Progenitor cell of endocrine pancreas (in vitro differentiated cells): ENCODE measurements at regions not wholly inside any gene's neighbourhood (a gene's known extent, or its start where the extent isn't known, plus 50 kb on each side); places are given as distances from the start of the nearest gene placed in this dataset.
A peak's percentile ranks its signal among the peaks of the same experiment; 100 is the strongest.

Source experiments
- DNase-seq: peaks from one replicate; pipeline ENCODE4 v3.0.0; 2021; ENCODE audit warnings: low spot score; ENCODE audit not compliant: unreplicated experiment
- H3K27ac Mint-ChIP-seq: 2 replicates; pipeline ENCODE4 v1.8.0; 2021; ENCODE audit warnings: mild to moderate bottlenecking, moderate library complexity, mixed read lengths
- H3K27me3 Mint-ChIP-seq: 2 replicates; pipeline ENCODE4 v1.8.0; 2021; ENCODE audit warnings: mixed read lengths
- H3K36me3 Mint-ChIP-seq: 2 replicates; pipeline ENCODE4 v1.8.0; 2022; ENCODE audit warnings: mixed read lengths; ENCODE audit not compliant: insufficient read depth
- H3K4me1 Mint-ChIP-seq: 2 replicates; pipeline ENCODE4 v1.8.0; 2021; ENCODE audit warnings: low read depth, mixed read lengths
- H3K4me3 Mint-ChIP-seq: 2 replicates; pipeline ENCODE4 v1.8.0; 2021; ENCODE audit warnings: low read depth, mild to moderate bottlenecking, moderate library complexity, mixed read lengths
- H3K9me3 Mint-ChIP-seq: 2 replicates; pipeline ENCODE4 v1.8.0; 2021; ENCODE audit warnings: low read depth, mixed read lengths
- TF ChIP-seq, protein P1 (sequence below): fragments of 200-600 bp; sonication (generic); IDR thresholded peaks from one replicate; pipeline ENCODE4 v1.5.0; 2021; ENCODE audit warnings: antibody characterized with exemption, mild to moderate bottlenecking; ENCODE audit not compliant: unreplicated experiment

DNA sequence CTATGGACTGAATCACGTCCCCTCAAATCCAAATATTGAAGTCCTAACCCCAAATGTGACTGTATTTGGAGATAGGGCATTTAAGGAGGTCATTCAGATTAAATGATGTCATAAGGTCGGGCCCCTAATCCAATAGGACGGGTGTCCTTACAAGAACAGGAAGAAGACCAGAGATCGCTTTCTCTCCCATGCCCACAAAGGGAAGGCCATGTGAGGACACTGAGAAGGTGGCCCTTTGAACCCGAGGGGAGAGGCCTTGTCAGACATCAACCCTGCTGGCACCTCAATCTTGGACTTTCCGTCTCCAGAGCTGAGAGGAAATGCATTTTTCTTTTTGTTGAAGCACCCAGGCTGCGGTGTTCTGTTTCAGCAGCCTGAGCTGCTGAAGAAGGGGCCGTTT is 72.3 kb upstream of the KLF6 start:
- H3K9me3 Mint-ChIP-seq = no peaks in the 10 kb centered on the region
- H3K27ac Mint-ChIP-seq = no peak overlapping the region
- no peak for DNase-seq
- H3K4me1 Mint-ChIP-seq = peaks cover 16% of the 10 kb centered on the region
- no peak overlapping the region for H3K4me3 Mint-ChIP-seq
- TF ChIP-seq, protein P1, sequence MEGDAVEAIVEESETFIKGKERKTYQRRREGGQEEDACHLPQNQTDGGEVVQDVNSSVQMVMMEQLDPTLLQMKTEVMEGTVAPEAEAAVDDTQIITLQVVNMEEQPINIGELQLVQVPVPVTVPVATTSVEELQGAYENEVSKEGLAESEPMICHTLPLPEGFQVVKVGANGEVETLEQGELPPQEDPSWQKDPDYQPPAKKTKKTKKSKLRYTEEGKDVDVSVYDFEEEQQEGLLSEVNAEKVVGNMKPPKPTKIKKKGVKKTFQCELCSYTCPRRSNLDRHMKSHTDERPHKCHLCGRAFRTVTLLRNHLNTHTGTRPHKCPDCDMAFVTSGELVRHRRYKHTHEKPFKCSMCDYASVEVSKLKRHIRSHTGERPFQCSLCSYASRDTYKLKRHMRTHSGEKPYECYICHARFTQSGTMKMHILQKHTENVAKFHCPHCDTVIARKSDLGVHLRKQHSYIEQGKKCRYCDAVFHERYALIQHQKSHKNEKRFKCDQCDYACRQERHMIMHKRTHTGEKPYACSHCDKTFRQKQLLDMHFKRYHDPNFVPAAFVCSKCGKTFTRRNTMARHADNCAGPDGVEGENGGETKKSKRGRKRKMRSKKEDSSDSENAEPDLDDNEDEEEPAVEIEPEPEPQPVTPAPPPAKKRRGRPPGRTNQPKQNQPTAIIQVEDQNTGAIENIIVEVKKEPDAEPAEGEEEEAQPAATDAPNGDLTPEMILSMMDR = no peak
- H3K27me3 Mint-ChIP-seq = no peaks in the 10 kb centered on the region
- H3K36me3 Mint-ChIP-seq = no peaks in the 10 kb centered on the region

DNA sequence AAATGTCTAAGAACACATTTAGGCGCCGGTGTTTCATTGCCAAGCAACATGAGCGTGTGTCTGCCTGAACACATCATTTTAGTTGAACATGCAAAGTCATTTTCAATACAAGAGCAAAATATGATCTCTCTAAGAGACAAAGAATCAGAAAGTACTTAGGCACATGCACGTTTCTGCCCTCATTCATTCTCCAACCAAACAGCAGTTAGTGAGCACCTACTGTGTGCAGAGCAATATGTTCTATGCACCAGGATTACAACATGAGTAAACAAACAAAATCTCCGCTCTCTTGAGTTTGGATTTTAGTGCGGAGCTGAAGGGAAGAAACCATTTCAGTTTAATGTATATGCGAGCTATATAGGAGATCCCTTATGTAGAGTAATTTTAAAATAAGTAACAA is 71.6 kb upstream of the KLF6 start:
- Mint-ChIP-seq H3K4me1 (peaks cover 24% of the 10 kb centered on the region), H3K27ac (no peak overlapping the region), H3K4me3 (no peak overlapping the region), H3K9me3 (no peaks in the 10 kb centered on the region), H3K36me3 (no peaks in the 10 kb centered on the region), H3K27me3 (no peaks in the 10 kb centered on the region)
- TF ChIP-seq, protein P1 = no peak
- DNase-seq = no peak

DNA sequence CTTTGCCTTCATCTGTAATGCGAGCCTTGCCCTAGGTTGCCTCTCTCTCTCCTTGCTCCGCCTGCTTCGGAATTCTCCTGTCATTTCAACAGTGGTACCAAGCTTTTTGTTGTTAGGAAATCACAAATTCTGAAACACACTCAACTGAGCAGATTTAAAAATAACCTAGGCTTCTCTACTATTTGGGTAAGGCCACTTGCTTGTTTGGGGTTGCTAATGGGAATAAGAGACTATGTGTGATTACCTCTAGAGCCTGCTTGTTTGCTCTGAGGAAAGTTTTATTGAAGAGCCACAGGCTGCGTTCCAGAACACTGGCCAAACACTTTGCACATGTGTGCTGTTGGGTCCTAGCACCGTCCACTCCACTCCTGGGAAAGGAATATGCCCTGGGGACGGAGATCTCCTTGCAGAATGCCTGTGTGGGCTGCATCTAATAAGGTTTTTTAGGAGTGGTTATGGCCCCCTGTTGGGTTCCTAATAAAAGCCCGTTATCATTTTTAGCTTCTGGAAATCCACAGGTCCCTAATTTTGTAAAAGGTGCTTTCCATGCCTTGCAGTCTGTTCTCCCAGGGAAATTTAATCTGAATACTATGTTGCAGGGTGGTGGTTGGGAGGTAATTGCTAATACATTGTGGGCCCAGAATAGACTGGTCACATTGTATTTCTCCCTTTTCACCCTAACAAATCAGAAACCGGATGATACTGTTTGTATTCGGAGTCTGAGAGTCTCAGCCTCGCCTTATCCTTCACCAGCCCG is 68.7 kb upstream of the KLF6 start:
- Mint-ChIP-seq H3K4me3 (peak overlapping the region; percentile 12), H3K27ac (peak overlapping the region; percentile 91), H3K9me3 (peaks cover 6% of the 10 kb centered on the region), H3K27me3 (no peaks in the 10 kb centered on the region), H3K36me3 (peaks cover 2% of the 10 kb centered on the region), H3K4me1 (peaks cover 40% of the 10 kb centered on the region)
- no peak for DNase-seq
- TF ChIP-seq, protein P1 = no peak

DNA sequence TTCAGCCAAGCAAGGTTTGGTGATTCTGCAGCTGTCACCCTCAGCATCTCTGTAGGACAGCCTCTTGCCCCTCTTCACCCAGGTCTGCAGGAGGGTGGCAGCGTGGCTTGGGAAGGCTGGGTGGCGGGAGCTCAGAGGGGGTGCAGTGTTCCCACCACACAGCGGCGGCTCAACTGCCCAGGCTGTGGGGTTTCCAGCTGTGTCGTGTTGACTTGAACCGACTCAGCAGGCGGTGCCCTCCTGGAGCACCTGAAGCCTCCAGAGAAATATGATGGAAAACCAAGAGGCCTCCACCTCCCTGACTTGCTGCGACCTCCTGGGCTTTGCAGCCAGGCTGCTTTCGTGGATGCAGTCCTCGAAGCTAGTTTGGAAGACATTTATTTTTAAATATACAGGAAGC is 68.0 kb upstream of the KLF6 start:
- Mint-ChIP-seq H3K36me3 (peaks cover 2% of the 10 kb centered on the region), H3K4me3 (no peak overlapping the region), H3K27ac (peak overlapping the region; percentile 91), H3K27me3 (no peaks in the 10 kb centered on the region), H3K4me1 (peaks cover 40% of the 10 kb centered on the region), H3K9me3 (peaks cover 6% of the 10 kb centered on the region)
- DNase-seq = no peak
- TF ChIP-seq, protein P1 = no peak

DNA sequence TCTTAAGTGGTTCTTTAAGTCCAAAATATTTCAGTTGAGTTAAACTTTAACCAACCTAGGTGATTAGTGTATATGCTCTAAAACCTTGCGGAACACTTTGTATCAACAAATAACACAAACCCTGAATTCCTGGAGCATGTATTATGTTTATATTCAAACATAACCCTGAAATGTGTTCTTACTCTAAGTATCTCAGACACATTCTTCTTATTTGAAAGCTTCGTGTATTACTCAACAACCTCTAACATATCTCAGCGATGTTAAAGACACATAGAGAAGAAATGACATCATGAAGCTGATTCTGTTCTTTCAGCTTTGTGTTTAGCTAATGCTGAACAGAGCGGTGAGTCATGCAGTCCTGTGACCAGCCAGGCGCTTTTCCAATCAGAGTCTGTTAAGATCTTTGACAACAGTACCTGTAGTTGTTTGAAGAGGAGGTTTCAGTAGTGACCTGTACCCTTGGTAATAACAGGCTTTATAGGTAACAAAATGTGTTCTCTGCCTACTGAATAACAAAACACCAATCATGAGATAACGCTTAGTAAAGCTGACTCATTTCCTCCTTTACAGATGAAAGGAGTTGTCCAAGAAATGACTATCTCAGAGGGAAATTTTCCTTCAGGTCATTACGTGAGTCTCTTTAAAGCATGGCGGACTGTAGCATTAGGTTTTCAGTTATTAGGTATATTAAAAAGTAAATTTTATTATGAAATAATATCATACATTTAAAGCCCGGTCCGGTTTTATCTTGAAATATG is 67.3 kb upstream of the KLF6 start:
- Mint-ChIP-seq H3K9me3 (peaks cover 6% of the 10 kb centered on the region), H3K27me3 (no peaks in the 10 kb centered on the region), H3K4me1 (peaks cover 40% of the 10 kb centered on the region), H3K36me3 (peaks cover 2% of the 10 kb centered on the region), H3K27ac (peak overlapping the region; percentile 99), H3K4me3 (peak overlapping the region; percentile 58)
- peak; percentile 29 for DNase-seq
- TF ChIP-seq, protein P1 = no peak
